HepG2 (cell line): ENCODE measurements at regions not wholly inside any gene's neighbourhood (a gene's known extent, or its start where the extent isn't known, plus 50 kb on each side); places are given as distances from the start of the nearest gene placed in this dataset.

Source experiments
- AGO2 ChIP-seq: fragments of 200-400 bp; formaldehyde crosslinking; optimal IDR thresholded peaks from 2 replicates; pipeline ENCODE3; 2017; ENCODE audit warnings: mild to moderate bottlenecking, low read depth, low read length, moderate library complexity
- CCDC6 ChIP-seq: sonication (generic); formaldehyde crosslinking; IDR thresholded peaks from 2 replicates; pipeline ENCODE4 v1.8.1; 2022; ENCODE audit warnings: mild to moderate bottlenecking, missing genetic modification reagents, moderate library complexity
- GTF3A ChIP-seq: sonication (generic); formaldehyde crosslinking; conservative IDR thresholded peaks from 2 replicates; pipeline ENCODE4 v1.4.0; 2020; ENCODE audit warnings: mild to moderate bottlenecking, missing genetic modification reagents
- JUND ChIP-seq: sonication (generic); formaldehyde crosslinking; IDR thresholded peaks from 2 replicates; pipeline ENCODE4 v1.8.0; 2022; ENCODE audit warnings: mild to moderate bottlenecking, missing genetic modification reagents
- MAFG ChIP-seq: sonication (generic); formaldehyde crosslinking; IDR thresholded peaks from 2 replicates; pipeline ENCODE4 v1.5.1; 2020; ENCODE audit warnings: mild to moderate bottlenecking, missing genetic modification reagents
- MAFK ChIP-seq, 2 experiments: IDR thresholded peaks in 1 of 2; conservative IDR thresholded peaks in 1 of 2; 2 replicates each; pipeline ENCODE4 v1.6.1; 2011; ENCODE audit warnings: improper control_type of control experiment in 2 of 2, low read length in 2 of 2
- MED8 ChIP-seq: sonication (generic); formaldehyde crosslinking; IDR thresholded peaks from 2 replicates; pipeline ENCODE4 v1.8.1; 2023; ENCODE audit warnings: mild to moderate bottlenecking, missing genetic modification reagents; ENCODE audit not compliant: insufficient replicate concordance
- MIER2 ChIP-seq: IDR thresholded peaks from 2 replicates; pipeline ENCODE4 v1.6.1; 2016; ENCODE audit warnings: missing biosample characterization, missing genetic modification reagents
- MTF1 ChIP-seq: sonication (generic); formaldehyde crosslinking; IDR thresholded peaks from 2 replicates; pipeline ENCODE4 v1.5.0; 2020; ENCODE audit warnings: missing genetic modification reagents
- POLR2A ChIP-seq, 2 experiments: IDR thresholded peaks; 2 replicates each; pipeline ENCODE4 v1.6.1; 2011; ENCODE audit warnings: low read depth in 2 of 2, low read length in 2 of 2, mild to moderate bottlenecking in 1 of 2, moderate library complexity in 1 of 2; ENCODE audit not compliant: insufficient read depth in 1 of 2
- RCOR2 ChIP-seq: IDR thresholded peaks from 2 replicates; pipeline ENCODE4 v1.6.1; 2016; ENCODE audit warnings: missing biosample characterization, missing genetic modification reagents
- SATB2 ChIP-seq: sonication (generic); formaldehyde crosslinking; IDR thresholded peaks from 2 replicates; pipeline ENCODE4 v1.5.0; 2020; ENCODE audit warnings: missing genetic modification reagents
- SOX6 ChIP-seq, 2 experiments: fragments of 450-650 bp in 1 of 2; sonication (generic) in 1 of 2; formaldehyde crosslinking in 1 of 2; IDR thresholded peaks; 2 replicates each; pipeline versions ENCODE4 v1.4.0 to v1.6.1; 2017 to 2020; ENCODE audit warnings: antibody characterized with exemption in 1 of 2, mild to moderate bottlenecking in 1 of 2, missing genetic modification reagents in 1 of 2
- TCF12 ChIP-seq, 2 experiments: fragments of 450-650 bp in 1 of 2; sonication (generic) in 1 of 2; formaldehyde crosslinking in 1 of 2; IDR thresholded peaks; 2 replicates each; pipeline versions ENCODE4 v1.6.1 to v1.8.0; 2017 to 2022; ENCODE audit warnings: antibody characterized with exemption in 1 of 2, mild to moderate bottlenecking in 1 of 2, missing genetic modification reagents in 1 of 2, moderate library complexity in 1 of 2
- ZFP1 ChIP-seq: IDR thresholded peaks from 2 replicates; pipeline ENCODE4 v1.6.1; 2016
- ZFP90 ChIP-seq: sonication (generic); formaldehyde crosslinking; IDR thresholded peaks from 2 replicates; pipeline ENCODE4 v1.8.0; 2022; ENCODE audit warnings: missing genetic modification reagents, mild to moderate bottlenecking, inconsistent platforms, borderline replicate concordance
- ZNF12 ChIP-seq: sonication (generic); formaldehyde crosslinking; IDR thresholded peaks from 2 replicates; pipeline ENCODE4 v1.5.0; 2020; ENCODE audit warnings: missing genetic modification reagents
- ZNF138 ChIP-seq: sonication (generic); formaldehyde crosslinking; IDR thresholded peaks from 2 replicates; pipeline ENCODE4 v1.5.0; 2020; ENCODE audit warnings: mild to moderate bottlenecking, low read depth, missing genetic modification reagents
- ZNF556 ChIP-seq: sonication (generic); formaldehyde crosslinking; IDR thresholded peaks from 2 replicates; pipeline ENCODE4 v1.4.0; 2020; ENCODE audit warnings: mild to moderate bottlenecking, missing genetic modification reagents, borderline replicate concordance
- ZNF839 ChIP-seq: sonication (generic); formaldehyde crosslinking; IDR thresholded peaks from 2 replicates; pipeline ENCODE4 v1.4.0; 2020; ENCODE audit warnings: missing genetic modification reagents, mild to moderate bottlenecking, borderline replicate concordance
- ZSCAN20 ChIP-seq: sonication (generic); formaldehyde crosslinking; IDR thresholded peaks from 2 replicates; pipeline ENCODE4 v1.4.0; 2020; ENCODE audit warnings: missing genetic modification reagents, mild to moderate bottlenecking, borderline replicate concordance
- TF ChIP-seq, protein P1 (sequence below): sonication (generic); formaldehyde crosslinking; IDR thresholded peaks from 2 replicates; pipeline ENCODE4 v1.8.0; 2022; ENCODE audit warnings: missing genetic modification reagents, low read depth, mild to moderate bottlenecking, borderline replicate concordance
- TF ChIP-seq, protein P2 (sequence below): IDR thresholded peaks from 2 replicates; pipeline ENCODE4 v1.4.0; 2020; ENCODE audit warnings: mild to moderate bottlenecking, missing genetic modification reagents
- TF ChIP-seq, protein P3 (sequence below): sonication (generic); formaldehyde crosslinking; IDR thresholded peaks from 2 replicates; pipeline ENCODE4 v1.4.0; 2020; ENCODE audit warnings: low read depth, missing genetic modification reagents

DNA sequence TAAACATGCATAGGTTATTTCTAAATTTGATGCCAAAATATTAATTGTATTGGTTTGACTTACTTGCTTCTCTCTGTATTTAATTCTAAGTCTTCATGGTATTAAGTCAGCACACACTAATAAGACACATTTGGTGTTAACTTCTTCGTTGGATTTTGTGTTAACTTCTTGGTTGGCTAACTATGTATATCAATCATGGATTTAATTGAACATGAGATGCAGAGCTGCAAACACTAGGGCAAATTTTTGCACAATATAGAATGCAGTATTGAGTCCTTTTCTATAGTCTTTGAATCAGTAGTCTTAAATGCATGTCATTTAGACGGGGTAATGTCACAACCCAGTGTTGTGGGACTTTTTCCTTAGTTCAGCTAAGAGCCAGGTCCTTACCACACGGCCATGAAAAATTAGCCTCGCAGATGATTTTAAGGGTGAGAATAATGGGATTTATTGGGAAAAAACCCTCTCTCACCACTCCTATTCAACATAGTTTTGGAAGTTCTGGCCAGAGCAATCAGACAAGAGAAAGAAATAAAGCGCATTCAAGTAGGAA is 142.9 kb upstream of the TRIM24 start (continued):
- no peak for TF ChIP-seq ZSCAN20 (CRISPR knock-in tag)
- TF ChIP-seq CCDC6 (CRISPR knock-in tag) = no peak
- TF ChIP-seq RCOR2 = no peak
- TF ChIP-seq POLR2A (IDR thresholded peaks at IDR 0.05; ENCODE audit: insufficient read depth in 1 of 2, low read depth in 2 of 2, low read length in 2 of 2) = peak in 1 of 2 experiments; percentile 9; a peak in 1 of 4 replicates
- no peak for TF ChIP-seq MIER2 (CRISPR knock-in tag)
- no peak for TF ChIP-seq JUND
- TF ChIP-seq SOX6 (IDR thresholded peaks at IDR 0.05) = no peak
- TF ChIP-seq SOX6 (CRISPR knock-in tag; IDR thresholded peaks at IDR 0.05) = no peak
- no peak for TF ChIP-seq MAFG (CRISPR knock-in tag)
- TF ChIP-seq ZNF556 (CRISPR knock-in tag) = no peak
- TF ChIP-seq, protein P1, sequence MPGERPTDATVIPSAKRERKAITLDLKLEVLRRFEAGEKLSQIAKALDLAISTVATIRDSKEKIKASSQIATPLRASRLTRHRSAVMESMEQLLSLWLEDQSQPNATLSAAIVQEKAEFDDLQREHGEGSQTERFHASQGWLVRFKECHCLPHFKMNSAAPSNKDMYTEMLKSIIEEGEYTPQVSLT (CRISPR knock-in tag) = no peak
- TF ChIP-seq SATB2 (CRISPR knock-in tag) = 0 out of 2 replicates have a peak, but pooled peaks have one; percentile 26
- TF ChIP-seq MTF1 (CRISPR knock-in tag) = no peak
- TF ChIP-seq TCF12 (IDR thresholded peaks at IDR 0.05) = no peak
- TF ChIP-seq TCF12 (CRISPR knock-in tag; IDR thresholded peaks at IDR 0.05) = no peak
- TF ChIP-seq, protein P2, sequence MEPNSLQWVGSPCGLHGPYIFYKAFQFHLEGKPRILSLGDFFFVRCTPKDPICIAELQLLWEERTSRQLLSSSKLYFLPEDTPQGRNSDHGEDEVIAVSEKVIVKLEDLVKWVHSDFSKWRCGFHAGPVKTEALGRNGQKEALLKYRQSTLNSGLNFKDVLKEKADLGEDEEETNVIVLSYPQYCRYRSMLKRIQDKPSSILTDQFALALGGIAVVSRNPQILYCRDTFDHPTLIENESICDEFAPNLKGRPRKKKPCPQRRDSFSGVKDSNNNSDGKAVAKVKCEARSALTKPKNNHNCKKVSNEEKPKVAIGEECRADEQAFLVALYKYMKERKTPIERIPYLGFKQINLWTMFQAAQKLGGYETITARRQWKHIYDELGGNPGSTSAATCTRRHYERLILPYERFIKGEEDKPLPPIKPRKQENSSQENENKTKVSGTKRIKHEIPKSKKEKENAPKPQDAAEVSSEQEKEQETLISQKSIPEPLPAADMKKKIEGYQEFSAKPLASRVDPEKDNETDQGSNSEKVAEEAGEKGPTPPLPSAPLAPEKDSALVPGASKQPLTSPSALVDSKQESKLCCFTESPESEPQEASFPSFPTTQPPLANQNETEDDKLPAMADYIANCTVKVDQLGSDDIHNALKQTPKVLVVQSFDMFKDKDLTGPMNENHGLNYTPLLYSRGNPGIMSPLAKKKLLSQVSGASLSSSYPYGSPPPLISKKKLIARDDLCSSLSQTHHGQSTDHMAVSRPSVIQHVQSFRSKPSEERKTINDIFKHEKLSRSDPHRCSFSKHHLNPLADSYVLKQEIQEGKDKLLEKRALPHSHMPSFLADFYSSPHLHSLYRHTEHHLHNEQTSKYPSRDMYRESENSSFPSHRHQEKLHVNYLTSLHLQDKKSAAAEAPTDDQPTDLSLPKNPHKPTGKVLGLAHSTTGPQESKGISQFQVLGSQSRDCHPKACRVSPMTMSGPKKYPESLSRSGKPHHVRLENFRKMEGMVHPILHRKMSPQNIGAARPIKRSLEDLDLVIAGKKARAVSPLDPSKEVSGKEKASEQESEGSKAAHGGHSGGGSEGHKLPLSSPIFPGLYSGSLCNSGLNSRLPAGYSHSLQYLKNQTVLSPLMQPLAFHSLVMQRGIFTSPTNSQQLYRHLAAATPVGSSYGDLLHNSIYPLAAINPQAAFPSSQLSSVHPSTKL (CRISPR knock-in tag) = no peak
- TF ChIP-seq MAFK (conservative IDR thresholded peaks at IDR 0.05 in 1 of 2, IDR thresholded peaks at IDR 0.05 in 1 of 2; ENCODE audit: low read length in 2 of 2) = no peak
- TF ChIP-seq ZNF839 (CRISPR knock-in tag) = no peak
- no peak for TF ChIP-seq ZNF138 (CRISPR knock-in tag)
- TF ChIP-seq ZFP90 = no peak
- TF ChIP-seq, protein P3, sequence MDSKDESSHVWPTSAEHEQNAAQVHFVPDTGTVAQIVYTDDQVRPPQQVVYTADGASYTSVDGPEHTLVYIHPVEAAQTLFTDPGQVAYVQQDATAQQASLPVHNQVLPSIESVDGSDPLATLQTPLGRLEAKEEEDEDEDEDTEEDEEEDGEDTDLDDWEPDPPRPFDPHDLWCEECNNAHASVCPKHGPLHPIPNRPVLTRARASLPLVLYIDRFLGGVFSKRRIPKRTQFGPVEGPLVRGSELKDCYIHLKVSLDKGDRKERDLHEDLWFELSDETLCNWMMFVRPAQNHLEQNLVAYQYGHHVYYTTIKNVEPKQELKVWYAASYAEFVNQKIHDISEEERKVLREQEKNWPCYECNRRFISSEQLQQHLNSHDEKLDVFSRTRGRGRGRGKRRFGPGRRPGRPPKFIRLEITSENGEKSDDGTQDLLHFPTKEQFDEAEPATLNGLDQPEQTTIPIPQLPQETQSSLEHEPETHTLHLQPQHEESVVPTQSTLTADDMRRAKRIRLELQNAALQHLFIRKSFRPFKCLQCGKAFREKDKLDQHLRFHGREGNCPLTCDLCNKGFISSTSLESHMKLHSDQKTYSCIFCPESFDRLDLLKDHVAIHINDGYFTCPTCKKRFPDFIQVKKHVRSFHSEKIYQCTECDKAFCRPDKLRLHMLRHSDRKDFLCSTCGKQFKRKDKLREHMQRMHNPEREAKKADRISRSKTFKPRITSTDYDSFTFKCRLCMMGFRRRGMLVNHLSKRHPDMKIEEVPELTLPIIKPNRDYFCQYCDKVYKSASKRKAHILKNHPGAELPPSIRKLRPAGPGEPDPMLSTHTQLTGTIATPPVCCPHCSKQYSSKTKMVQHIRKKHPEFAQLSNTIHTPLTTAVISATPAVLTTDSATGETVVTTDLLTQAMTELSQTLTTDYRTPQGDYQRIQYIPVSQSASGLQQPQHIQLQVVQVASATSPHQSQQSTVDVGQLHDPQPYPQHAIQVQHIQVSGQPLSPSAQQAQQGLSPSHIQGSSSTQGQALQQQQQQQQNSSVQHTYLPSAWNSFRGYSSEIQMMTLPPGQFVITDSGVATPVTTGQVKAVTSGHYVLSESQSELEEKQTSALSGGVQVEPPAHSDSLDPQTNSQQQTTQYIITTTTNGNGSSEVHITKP (CRISPR knock-in tag) = no peak
- TF ChIP-seq MED8 = no peak
- no peak for TF ChIP-seq AGO2
- TF ChIP-seq ZNF12 (CRISPR knock-in tag) = peak; percentile 68; the same call in 1 of the 2 replicates
- TF ChIP-seq ZFP1 (CRISPR knock-in tag) = no peak
- no peak for TF ChIP-seq GTF3A (CRISPR knock-in tag)
